ENCODE measurements at regions not wholly inside any gene's neighbourhood (a gene's known extent, or its start where the extent isn't known, plus 50 kb on each side); places are given as distances from the start of the nearest gene placed in this dataset.

DNA sequence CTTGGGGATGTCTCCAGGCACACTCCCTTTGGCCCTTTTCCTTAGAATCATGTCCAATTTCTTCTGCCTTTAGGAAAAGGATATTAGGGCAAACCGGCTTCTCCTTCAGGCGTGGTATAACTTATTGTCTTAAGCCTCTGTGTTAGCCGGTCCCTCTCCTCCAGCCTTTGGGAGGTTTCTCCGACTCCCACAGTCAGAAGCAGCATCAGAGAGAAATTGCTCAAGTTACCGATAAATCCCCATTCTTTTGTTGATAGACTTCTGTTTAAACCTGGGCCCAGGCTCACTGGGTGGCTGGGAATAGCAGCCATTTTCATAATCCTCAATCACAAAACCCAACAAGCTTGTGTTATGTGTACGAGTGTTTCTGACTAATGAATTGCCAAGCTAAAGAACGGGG lies 85.4 kb upstream of the KAZN start:
- TF ChIP-seq, protein P1, sequence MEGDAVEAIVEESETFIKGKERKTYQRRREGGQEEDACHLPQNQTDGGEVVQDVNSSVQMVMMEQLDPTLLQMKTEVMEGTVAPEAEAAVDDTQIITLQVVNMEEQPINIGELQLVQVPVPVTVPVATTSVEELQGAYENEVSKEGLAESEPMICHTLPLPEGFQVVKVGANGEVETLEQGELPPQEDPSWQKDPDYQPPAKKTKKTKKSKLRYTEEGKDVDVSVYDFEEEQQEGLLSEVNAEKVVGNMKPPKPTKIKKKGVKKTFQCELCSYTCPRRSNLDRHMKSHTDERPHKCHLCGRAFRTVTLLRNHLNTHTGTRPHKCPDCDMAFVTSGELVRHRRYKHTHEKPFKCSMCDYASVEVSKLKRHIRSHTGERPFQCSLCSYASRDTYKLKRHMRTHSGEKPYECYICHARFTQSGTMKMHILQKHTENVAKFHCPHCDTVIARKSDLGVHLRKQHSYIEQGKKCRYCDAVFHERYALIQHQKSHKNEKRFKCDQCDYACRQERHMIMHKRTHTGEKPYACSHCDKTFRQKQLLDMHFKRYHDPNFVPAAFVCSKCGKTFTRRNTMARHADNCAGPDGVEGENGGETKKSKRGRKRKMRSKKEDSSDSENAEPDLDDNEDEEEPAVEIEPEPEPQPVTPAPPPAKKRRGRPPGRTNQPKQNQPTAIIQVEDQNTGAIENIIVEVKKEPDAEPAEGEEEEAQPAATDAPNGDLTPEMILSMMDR (IDR thresholded peaks at IDR 0.05; ENCODE audit: low read depth, low read length, missing control alignments) = no peak
- no peak overlapping the region for H3K4me3 ChIP-seq (replicated peaks; ENCODE audit: low read depth, low read length)
- no peak for DNase-seq (ENCODE audit: extremely low read depth, low read depth)

- TF ChIP-seq, protein P1 (IDR thresholded peaks at IDR 0.05; ENCODE audit: low read depth, low read length, missing control alignments) = no peak
- no peak for DNase-seq (ENCODE audit: extremely low read depth, low read depth)
Observed at GRCh38 chr1:14514739-14515138, 83.7 kb upstream of the KAZN start.

DNA sequence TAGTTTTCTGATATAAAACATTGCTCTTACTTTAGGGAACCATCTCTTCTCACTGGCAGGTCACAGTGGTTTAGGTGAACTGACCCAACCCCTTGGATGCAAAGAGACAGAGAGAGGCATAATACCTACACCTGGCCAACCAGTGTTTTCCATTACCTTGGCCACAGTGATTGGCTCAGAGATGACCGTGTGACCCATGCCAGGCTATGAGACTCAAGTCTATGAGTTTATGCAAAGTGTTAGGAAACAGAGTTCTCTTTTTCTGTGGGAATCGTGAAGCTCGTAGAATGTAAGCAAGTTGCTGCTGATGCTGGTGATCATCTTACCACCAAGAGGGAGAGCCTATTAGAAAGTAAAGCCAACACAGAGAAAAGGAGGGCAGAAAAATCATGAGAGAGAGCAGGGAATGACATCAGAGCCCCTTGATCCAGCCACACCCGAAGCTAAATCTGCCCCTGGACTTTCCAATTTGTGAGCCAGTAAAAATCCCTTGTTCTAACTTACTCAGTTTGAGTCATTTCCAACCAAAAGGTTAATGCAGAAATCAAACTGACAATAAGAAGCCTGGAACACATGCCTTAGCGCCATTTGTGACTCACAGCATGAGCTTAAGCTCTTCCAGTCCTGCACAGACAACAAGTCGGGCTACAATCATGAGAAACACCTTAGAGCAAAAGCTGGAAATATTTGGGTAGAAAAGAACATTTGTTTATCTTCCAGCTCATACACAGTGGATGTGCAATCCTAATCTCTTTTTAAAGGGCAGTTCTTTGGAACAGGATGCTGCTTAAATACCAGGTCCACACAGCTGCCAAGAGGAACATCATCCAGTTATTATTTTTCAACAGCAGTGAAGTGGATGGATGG lies 81.3 kb upstream of the KAZN start:
- DNase-seq (ENCODE audit: extremely low read depth, low read depth) = peak; percentile 43
- TF ChIP-seq, protein P1 (IDR thresholded peaks at IDR 0.05; ENCODE audit: low read depth, low read length, missing control alignments) = no peak
- no peak overlapping the region for H3K4me3 ChIP-seq (replicated peaks; ENCODE audit: low read depth, low read length)

More at GRCh38 chr1:14514739-14515138, 83.7 kb upstream of the KAZN start:
- no peak overlapping the region for H3K4me3 ChIP-seq (replicated peaks; ENCODE audit: low read depth, low read length)

DNA sequence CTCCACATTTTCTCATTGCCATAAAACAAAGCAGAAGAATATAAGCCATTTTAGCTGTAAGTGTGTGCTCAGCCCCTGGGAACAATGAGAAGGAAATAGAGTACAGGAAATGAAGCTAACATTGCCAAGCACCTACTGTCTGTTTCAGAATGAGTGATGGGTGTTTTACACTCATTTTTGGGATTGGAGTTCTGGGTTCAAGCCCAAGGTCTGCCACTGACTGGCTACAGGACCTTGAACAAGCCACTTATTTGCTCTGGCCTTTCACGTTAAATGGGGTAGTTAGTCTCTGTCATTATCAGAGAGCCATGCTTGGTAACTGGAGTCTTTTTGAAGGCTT lies 80.7 kb upstream of the KAZN start:
- DNase-seq (ENCODE audit: extremely low read depth, low read depth) = no peak
- H3K4me3 ChIP-seq (replicated peaks; ENCODE audit: low read depth, low read length) = no peak overlapping the region
- TF ChIP-seq, protein P1 (IDR thresholded peaks at IDR 0.05; ENCODE audit: low read depth, low read length, missing control alignments) = no peak

DNA sequence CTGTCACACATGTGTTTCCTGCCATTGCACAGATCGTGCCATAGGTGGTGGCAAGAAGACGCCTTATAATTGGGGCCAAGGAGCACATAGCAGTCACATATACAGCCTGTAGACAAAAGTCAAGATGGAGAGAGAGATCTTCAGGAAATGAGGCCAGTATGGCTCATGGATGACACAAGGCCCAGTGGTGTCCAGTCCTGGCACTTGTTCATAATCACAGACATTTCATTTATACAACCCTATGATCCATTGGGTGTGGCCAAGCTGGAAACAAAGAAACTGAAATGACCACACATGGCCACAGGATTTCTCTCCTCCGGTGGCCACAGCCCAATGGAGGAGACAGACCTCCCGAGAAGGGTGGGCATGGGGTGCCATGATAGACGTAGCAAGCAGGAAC lies 78.5 kb upstream of the KAZN start:
- no peak for DNase-seq (ENCODE audit: extremely low read depth, low read depth)
- TF ChIP-seq, protein P1 (IDR thresholded peaks at IDR 0.05; ENCODE audit: low read depth, low read length, missing control alignments) = no peak
- no peak overlapping the region for H3K4me3 ChIP-seq (replicated peaks; ENCODE audit: low read depth, low read length)

DNA sequence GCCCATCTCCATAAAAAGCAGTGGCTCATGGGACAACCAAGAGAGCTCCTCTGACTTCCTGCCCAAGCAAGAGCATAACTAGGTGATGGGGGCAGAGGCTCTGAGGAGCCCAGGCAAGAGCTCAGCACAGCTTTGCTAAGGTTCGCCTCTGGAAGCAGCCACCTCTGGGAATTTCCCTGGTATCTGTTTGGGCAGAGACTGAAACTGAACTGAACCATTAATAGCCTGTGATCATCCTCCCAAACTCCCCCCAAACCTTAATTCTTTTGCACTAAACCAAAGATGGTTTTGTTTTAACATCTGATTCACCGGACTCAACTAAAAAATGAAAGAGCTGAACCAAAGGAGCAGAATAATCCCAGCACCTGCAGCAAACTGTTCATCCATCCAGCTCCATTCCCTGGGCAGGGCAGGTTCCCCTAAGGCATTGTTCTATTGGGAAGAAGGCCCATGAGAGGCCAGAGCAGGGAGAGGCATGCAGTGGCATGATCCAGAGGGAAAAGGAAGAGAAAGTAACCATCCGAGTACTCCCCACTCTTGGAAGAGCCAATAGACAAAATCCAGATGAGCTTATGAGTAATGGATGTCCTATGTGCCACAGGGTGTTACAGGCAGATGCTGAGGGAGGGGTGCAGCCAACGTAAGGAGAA lies 77.8 kb upstream of the KAZN start:
- DNase-seq (ENCODE audit: extremely low read depth, low read depth) = no peak
- no peak overlapping the region for H3K4me3 ChIP-seq (replicated peaks; ENCODE audit: low read depth, low read length)
- TF ChIP-seq, protein P1 (IDR thresholded peaks at IDR 0.05; ENCODE audit: low read depth, low read length, missing control alignments) = no peak
